Activated CD8-positive, alpha-beta memory T cell treated with anti-CD3 and anti-CD28 coated beads for 4 hours (primary cell): ENCODE measurements at regions not wholly inside any gene's neighbourhood (a gene's known extent, or its start where the extent isn't known, plus 50 kb on each side); places are given as distances from the start of the nearest gene placed in this dataset.
"Not testable (repeated sequence)": the region's sequence is repeated elsewhere in the genome, so short reads cannot be mapped to it uniquely, and the experiment has no call there.

Experiments
- DNase-seq, 2 donors: peaks; one replicate each; pipeline ENCODE4 v3.0.0-alpha.2; 2020; ENCODE audit warnings: low read depth in 2 of 2

DNA sequence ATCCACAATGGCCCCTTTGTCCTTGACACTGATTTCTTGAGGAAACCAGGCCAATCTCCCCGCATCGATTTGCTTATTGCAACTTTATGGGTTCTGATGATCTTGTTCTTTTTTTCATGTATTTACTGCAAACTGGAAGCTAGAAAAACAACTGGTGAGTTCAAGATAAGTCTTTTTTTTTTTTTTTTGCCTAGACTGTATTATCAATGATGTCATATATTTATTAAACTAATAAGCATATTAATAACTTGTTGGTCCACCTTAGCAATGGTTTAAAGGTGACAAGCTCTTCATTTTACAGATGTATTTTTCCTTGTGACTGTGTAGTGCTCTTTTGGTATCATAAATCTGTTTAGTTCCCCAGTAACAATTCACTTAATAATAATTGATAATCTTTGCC, 79.0 kb upstream of the NOX3 start:
- no peak for DNase-seq

DNA sequence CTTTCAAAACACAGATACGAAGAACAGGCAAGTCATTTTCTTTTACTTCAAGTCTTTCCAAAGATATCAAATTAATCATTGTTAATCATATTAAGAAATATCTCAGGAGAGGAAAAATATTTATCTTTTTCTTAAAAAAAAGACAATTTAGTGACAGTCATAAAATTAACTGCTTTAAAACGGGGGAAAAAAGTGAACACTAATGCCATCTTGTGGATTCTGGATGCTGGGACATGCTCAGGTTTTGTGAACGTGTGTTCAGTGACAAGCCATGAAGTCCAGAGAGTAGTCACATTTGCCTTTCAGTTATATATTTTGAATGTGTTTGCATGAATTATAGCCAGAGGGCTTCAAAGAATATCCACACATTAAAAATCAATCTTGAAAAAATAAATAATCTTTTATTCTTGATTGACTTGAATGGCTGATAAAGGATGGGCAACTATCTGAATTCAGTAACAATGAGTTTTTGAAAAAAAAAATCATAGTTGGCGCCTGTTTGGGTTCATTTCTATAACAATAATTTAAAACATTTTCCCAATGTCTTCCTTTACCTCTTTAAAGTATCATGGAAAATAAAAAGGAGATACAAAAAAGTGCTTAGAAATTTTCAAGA, 74.7 kb upstream of the NOX3 start:
- DNase-seq, result no peak

DNA sequence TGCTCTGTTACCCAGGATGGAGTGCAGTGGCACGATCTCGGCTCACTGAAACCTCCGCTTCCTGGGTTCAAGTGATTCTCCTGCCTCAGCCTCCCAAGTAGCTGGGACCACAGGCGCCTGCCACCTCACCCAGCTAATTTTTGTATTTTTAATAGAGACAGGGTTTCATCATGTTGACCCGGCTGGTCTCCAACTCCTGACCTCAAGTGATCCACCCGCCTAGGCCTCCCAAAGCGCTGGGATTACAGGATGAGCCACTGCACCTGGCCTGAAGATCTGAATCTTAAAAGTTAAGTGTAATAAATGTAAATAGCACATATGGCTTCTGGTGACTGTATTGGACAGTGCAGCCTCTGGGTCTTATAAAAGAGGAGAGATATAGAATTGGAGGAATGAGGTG, 74.2 kb upstream of the NOX3 start:
- not testable (repeated sequence) for DNase-seq

DNA sequence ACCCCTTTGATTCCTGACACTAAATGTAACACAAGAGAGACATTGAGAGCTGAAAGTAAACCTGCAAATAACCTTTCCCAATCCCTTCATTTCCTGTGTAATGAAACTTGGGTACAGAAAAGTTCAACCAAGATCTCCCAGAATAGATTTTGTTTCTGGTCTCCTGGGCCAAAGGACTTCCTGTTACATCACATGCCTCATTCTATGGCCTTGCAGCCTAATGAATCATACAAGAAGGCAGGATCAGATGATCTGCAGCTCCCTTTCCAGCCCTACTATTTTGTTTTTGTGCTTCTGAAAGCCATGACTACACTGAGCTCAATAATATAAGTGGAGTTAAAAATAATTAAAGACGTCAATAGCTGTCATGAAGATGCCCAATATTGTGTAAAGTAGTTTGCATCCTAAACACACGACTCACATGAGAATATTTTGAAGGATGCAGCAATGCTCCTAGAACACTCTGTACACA, 73.4 kb upstream of the NOX3 start:
- no peak for DNase-seq

DNA sequence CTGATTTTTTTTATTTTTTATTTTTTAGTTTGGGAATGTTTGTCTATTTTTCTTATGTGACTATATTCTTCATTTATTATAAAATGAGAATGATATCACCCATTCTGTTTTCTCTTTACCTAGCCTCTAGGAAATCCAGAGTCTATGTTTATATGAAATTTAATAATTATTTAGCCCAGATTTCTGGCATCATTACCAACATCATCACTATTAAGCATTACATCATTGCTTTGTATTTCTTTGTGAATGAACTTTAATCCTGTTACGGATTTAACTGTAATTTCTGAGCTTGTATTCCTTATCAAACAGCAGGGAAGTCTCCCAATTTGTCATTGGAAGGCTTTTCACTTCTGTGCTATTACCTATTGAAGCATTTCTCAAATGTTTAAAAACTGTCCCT, 72.7 kb upstream of the NOX3 start:
- no peak for DNase-seq

DNA sequence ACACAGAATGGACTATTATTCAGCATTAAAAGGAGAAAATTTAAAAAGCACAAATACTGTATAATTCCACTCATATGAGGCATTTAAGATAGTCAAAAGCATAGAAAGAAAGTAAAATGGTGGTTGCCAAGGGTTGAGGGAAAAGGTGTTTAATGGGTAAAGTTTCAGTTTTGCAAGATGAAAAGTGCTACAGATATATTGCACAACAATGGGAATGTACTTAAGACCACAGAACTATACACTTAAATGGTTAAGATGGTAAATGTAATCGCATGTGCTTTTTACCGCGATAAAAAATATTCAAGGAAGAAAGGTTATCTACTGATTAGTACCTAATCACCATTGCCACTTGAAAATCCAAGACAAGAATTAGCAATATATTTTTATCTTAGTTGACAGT, 71.8 kb upstream of the NOX3 start:
- DNase-seq, result no peak

DNA sequence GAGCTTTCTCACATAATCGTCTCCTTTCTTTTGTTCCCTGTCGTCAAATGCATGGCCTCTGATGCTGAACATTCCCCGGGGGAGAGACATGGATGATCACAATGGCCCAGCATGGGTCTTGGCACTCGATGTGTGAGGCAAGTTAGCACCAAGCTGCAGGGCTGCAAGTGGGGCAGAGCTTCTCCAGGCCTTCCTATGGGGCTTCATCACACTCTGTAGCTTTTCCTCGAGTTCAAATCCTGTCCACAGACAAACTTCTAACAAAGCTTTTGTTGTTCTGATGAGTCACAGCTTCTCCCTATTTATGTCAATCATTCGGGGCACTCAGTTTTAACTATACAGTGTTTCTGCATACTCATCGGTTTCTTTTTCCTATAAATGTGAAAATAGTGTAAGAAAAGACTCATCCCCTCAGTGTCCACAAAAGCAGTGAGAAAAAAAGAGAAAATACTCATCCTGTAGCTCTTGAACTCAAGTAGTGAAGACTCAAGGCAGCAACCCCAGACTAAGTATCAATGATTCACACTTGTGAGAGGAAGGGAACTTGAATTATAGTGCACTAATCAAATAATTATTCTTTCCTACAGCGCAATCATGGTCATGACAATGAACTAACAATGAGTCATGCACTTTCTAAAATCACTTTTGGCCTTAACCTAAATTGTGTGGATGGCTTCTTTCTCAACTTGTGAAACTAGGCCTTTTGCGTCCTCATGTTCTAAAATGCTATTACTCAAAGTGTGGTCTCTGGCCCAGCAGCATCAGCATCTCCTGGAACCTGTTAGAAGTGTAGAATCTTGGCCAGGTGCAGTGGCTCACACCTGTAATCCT, 68.4 kb upstream of the NOX3 start:
- no peak for DNase-seq

DNA sequence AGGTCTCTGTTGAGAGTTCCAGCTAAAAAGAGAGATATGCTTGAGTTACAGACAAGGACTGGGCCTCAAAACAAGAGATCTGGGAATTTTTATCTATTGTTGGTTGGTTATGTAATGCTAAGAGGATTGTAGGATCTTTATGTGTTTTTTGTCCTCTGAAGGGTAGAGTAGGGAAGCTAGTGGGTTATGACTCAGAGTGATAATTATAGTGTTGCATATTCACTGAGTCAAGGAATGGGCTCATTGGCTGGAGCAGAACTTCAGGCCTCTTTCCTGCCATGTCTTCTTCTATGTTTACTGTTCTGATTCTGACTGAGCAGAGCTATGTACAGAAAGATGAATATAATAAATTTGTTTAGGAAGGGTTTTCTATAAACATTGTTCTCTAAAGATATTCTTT, 66.1 kb upstream of the NOX3 start:
- no peak for DNase-seq

DNA sequence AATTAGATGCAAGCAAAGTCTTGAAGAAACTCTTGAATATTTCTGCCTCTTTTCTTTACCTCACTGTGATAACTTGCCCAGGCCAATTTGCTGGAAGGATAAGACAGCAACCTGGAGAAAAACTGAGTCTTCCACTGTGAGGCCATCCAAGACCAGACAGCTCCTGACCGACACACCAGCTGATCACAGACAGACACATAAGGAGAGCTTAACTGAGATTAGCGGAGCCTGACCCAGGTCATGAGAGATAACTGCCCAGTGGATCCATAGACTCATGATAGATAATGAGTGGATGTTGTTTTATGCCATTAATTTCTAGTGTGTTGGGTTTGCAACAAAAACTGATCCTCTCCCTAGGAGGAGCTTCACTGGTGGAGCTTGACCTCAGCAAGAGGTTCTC, 64.4 kb upstream of the NOX3 start:
- DNase-seq, result no peak

DNA sequence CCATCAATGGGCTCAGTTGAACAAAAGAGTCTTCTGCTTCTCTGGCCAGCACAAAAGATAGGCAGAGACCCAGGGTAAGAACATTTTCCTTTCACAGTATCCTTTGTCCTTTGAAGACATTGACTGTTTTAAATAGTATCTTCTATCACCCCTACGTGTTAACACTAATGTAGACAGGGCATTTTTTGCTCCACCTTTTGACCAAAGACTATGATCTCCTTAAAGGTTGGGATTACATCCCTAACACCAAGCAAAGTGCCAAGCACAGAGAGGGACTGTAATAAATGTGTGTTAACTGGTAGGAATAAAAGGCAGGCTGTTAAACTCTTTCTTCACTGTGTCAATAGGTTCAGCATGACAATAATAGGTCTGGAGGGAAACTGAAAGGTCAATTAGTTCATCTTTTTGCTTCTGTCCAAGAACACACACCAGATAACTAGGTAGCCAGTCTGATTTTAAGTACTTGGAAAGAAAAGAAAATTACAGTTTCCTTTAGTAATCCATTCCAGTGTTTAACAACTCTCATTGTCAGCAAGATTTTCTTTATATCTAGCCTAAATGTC, 63.6 kb upstream of the NOX3 start:
- no peak for DNase-seq

DNA sequence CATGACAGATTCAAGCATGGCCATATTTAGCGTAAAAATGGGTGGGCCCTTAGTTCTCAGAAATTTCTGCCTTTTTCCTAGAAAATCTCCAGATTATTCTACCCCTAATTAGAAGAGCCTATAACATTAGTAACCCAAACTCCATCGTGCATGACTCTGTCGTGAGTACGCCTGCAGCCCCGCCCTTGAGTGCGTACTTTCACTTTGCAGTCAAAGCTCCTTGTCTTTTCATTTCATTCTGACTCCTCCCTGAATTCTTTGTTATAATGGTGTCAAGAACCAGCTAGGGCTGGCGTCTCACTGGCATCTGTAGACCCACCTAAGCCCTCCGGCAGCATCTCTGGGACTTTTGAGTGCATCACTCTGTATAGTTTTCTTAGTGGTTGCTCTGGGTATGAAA, 61.7 kb upstream of the NOX3 start:
- no peak for DNase-seq

DNA sequence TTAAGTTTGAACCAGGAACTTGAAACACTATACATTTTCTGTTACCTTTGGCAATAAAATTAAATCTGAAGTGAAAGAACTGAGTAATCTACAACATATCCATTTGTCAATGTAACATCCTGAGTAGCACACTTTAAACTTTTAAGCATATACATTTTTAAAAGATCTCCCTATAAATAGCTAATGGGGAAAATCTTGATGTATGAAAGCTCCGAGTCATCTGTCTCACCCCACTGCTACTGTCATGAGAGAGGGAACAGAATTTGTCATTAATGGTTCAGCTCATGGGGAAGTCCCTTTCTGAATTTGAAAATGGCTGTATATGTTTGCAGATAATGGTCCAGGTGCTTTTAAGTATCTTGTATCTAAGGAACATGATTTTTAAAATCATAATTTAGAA, 55.2 kb upstream of the NOX3 start:
- no peak for DNase-seq

DNA sequence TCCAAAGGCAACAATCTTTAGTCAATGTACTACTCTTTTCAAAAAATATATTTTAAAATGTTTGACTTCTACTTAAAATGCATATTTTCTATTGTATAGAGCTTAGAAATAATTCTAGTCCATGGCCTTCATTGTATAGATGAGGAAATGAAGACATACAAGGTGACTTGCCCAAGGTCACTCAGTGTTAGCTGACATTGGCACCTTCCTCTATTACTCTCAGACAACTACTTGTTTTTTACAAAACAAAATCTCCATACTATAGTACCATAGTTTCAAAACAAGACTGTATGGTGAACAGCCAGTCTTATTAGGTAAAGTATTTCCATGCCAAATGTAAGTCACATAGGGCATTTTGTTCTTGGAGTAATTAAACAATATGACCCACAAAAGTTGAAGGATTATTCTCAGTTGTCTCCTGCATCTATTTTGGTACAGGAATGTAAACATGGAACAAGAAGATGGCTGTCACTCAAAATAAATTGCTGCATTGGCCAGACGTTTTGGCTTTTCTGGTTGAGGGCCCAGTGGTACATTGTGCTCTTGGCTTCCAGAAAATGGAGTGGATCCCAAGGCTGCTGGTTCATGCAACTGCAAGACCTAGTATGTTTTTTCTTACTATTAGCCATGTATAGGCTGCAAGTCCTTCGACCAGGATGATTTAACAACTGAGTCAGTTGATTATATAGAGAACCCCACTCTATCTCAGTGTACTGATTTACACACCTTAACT, 54.3 kb upstream of the NOX3 start:
- no peak for DNase-seq

DNA sequence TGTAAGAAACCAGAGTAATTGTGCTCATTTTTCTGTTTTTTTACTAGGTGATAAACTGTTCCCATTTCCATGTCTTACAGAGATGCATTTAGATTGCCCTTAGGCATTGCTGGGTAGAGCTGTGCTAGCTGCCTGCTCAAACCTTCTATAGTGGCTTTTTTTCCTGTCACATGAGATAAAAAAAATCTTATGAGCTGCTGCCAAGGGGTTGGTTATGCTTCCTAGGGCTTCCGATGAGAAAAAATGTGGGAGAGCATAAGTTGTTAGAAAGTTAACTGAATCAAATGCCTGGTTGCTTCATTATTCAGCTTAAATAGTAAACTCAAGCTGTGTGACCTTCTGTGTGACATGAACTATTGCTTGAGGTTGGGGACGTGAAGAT, 50.0 kb upstream of the NOX3 start:
- no peak for DNase-seq
